ENCODE measurements at regions not wholly inside any gene's neighbourhood (a gene's known extent, or its start where the extent isn't known, plus 50 kb on each side); places are given as distances from the start of the nearest gene placed in this dataset.

DNA sequence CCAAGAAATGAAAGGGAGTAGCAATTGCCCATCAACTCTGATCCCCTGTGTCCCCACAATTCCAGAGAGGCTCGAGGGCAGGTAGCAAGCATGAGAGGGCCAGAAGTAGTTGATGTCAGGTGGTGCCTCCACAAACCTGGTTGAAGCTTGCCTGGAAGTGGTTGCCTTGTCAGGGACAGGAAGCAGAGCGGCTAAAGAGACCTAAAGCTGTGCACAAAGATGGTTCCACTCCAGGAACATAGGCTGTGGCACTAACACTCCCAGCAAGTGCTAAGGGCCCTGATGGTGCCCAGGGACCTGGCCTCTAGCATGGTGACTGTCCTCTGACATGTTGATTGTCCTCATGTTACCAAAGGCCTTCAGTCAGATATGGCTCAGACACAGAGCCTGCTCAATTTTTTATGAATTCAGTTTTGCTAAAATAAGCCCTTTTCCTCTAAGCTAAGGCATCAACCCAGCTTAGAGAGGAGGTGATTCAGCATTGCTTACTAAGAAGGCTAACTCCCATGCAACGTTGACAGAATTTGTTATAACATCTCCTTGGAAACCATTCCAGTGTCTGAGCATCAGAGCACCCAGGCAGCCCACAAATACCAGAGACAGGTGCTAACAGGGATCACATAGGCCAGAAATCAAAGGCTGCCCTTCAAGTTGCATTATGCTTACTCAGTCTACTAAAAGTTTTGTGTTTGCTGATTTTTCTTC lies 196.3 kb upstream of the ARHGAP20 start:
- TF ChIP-seq EP300 (IDR thresholded peaks at IDR 0.05) (no peak), POLR2AphosphoS5 (IDR thresholded peaks at IDR 0.05) (no peak), POLR2A (IDR thresholded peaks at IDR 0.05) (no peak)
- TF ChIP-seq, protein P1, sequence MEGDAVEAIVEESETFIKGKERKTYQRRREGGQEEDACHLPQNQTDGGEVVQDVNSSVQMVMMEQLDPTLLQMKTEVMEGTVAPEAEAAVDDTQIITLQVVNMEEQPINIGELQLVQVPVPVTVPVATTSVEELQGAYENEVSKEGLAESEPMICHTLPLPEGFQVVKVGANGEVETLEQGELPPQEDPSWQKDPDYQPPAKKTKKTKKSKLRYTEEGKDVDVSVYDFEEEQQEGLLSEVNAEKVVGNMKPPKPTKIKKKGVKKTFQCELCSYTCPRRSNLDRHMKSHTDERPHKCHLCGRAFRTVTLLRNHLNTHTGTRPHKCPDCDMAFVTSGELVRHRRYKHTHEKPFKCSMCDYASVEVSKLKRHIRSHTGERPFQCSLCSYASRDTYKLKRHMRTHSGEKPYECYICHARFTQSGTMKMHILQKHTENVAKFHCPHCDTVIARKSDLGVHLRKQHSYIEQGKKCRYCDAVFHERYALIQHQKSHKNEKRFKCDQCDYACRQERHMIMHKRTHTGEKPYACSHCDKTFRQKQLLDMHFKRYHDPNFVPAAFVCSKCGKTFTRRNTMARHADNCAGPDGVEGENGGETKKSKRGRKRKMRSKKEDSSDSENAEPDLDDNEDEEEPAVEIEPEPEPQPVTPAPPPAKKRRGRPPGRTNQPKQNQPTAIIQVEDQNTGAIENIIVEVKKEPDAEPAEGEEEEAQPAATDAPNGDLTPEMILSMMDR (IDR thresholded peaks at IDR 0.05) = no peak
- Histone ChIP-seq H3K27me3 (no peaks in the 10 kb centered on the region), H3K4me3 (no peak overlapping the region), H3K4me1 (peaks cover 4% of the 10 kb centered on the region), H3K9me3 (no peaks in the 10 kb centered on the region), H3K27ac (no peak overlapping the region), H3K36me3 (no peaks in the 10 kb centered on the region)
- 69% methylated on average over 3 of the region's 3 CpGs for WGBS
- DNase-seq (ENCODE audit: low spot score in 2 of 2) = no peak

DNA sequence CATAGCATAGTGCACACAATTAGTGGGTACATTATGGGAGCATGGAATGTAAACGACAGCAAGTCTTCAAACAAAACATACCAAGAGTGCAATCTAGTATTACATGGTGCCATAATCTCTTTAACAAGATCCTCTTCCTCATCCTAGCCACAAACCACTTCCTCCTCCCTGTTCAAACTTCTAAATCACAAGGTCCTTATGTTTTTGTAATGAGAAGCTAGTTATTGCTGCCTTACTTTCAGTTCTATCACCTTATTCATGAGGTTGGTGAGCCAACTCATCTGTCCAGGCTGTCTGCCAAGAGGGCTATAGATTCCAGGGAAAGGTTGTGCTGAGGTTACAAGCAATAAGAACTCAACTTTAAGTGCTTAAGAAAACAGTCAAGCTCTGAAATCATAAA lies 195.4 kb upstream of the ARHGAP20 start:
- Histone ChIP-seq H3K9me3 (no peaks in the 10 kb centered on the region), H3K4me1 (peaks cover 4% of the 10 kb centered on the region), H3K4me3 (no peak overlapping the region), H3K36me3 (no peaks in the 10 kb centered on the region), H3K27ac (no peak overlapping the region), H3K27me3 (no peaks in the 10 kb centered on the region)
- TF ChIP-seq EP300 (IDR thresholded peaks at IDR 0.05) = no peak
- TF ChIP-seq POLR2A (IDR thresholded peaks at IDR 0.05) = no peak
- TF ChIP-seq POLR2AphosphoS5 (IDR thresholded peaks at IDR 0.05) = no peak
- TF ChIP-seq, protein P1 (IDR thresholded peaks at IDR 0.05) = no peak
- DNase-seq (ENCODE audit: low spot score in 2 of 2) = no peak
- WGBS = 56% methylated on average over 1 of the region's 1 CpG

DNA sequence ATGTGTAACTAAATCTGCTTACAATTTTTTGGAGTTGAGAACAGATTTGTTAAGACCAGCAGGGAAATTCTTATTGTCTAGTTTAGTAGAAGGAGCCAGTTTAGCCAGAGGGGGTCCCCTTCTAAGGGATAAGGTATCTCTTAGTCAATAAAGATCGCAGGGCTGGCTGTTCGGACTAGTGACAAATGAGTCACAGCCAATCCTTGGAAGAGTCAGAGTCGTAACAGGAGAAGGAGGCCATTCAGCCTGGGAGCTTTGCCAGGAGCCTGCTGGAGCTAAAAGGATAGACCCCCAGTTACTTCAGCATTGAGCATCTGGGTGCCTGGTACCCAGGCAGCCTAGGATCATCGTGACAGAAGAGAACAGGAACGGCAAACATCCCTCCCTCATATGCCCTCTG lies 191.6 kb upstream of the ARHGAP20 start:
- H3K4me1 ChIP-seq = peaks cover 4% of the 10 kb centered on the region

DNA sequence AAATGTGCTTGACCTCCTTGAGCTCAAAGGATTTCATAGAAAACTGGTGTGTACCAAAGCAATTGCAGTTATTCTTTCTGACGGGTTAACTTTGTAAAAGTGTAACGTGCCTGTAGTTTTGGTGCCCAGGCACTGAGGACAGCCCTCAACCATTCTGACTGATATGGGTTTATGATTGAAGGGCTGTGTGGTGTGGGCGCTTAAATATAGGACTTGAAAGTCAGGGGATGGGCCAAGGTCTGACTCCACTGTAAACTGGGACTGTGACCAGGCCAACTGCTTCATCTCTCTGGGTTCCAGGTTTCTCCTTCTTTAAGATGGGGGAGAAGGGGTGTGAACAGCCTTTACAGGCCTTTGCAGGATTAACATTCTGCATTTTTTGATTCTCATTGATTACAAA lies 191.1 kb upstream of the ARHGAP20 start:
- H3K4me1 ChIP-seq = peaks cover 4% of the 10 kb centered on the region
- H3K27ac ChIP-seq = no peak overlapping the region
- no peaks in the 10 kb centered on the region for H3K27me3 ChIP-seq
- H3K9me3 ChIP-seq = no peaks in the 10 kb centered on the region
- no peaks in the 10 kb centered on the region for H3K36me3 ChIP-seq
- no peak overlapping the region for H3K4me3 ChIP-seq
- TF ChIP-seq POLR2AphosphoS5 (IDR thresholded peaks at IDR 0.05) = no peak
- no peak for TF ChIP-seq EP300 (IDR thresholded peaks at IDR 0.05)
- no peak for TF ChIP-seq POLR2A (IDR thresholded peaks at IDR 0.05)
- TF ChIP-seq, protein P1 (IDR thresholded peaks at IDR 0.05) = no peak
- DNase-seq (ENCODE audit: low spot score in 2 of 2) = no peak
- 96% methylated on average over 3 of the region's 3 CpGs for WGBS

More for the DNA sequence above, 191.6 kb upstream of the ARHGAP20 start:
- no peaks in the 10 kb centered on the region for H3K27me3 ChIP-seq
- TF ChIP-seq POLR2AphosphoS5 (IDR thresholded peaks at IDR 0.05) (no peak), POLR2A (IDR thresholded peaks at IDR 0.05) (no peak), EP300 (IDR thresholded peaks at IDR 0.05) (no peak)
- TF ChIP-seq, protein P1 (IDR thresholded peaks at IDR 0.05) = no peak
- 82% methylated on average over 5 of the region's 5 CpGs for WGBS
- no peak overlapping the region for H3K4me3 ChIP-seq
- H3K27ac ChIP-seq = no peak overlapping the region
- no peak for DNase-seq (ENCODE audit: low spot score in 2 of 2)
- no peaks in the 10 kb centered on the region for H3K36me3 ChIP-seq
- H3K9me3 ChIP-seq = no peaks in the 10 kb centered on the region

DNA sequence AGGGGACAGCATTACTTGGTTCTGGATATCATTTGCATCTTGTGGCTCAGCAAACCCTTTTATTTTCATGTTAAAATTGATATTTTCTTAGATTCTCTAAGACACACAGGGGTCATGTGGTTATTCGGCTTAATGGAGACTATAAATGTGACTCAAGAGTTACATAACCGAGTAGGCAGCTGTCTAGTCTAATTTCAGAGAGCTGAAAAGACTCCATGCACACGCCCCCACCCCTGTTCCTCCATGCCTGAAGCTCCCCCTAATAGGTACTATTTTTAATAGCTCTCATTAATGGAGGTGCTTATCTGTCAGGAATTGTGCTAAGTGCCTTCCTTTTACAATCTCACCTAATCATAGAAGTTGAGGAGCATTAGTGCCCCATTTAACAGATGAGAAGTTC lies 189.2 kb upstream of the ARHGAP20 start:
- DNase-seq (ENCODE audit: low spot score in 2 of 2) = no peak
- 74% methylated on average over 3 of the region's 3 CpGs for WGBS
- Histone ChIP-seq H3K36me3 (no peaks in the 10 kb centered on the region), H3K9me3 (no peaks in the 10 kb centered on the region), H3K4me3 (no peak overlapping the region), H3K27me3 (no peaks in the 10 kb centered on the region), H3K27ac (no peak overlapping the region), H3K4me1 (no peaks in the 10 kb centered on the region)
- TF ChIP-seq POLR2AphosphoS5 (IDR thresholded peaks at IDR 0.05) (no peak), POLR2A (IDR thresholded peaks at IDR 0.05) (no peak), EP300 (IDR thresholded peaks at IDR 0.05) (no peak)
- TF ChIP-seq, protein P1 (IDR thresholded peaks at IDR 0.05) = no peak

Data from suprapubic skin (tissue), 4 donors.